IMR-90 (cell line): ENCODE measurements at regions not wholly inside any gene's neighbourhood (a gene's known extent, or its start where the extent isn't known, plus 50 kb on each side); places are given as distances from the start of the nearest gene placed in this dataset.

Source experiments
- ATAC-seq: fragments of 200-7000 bp; cut with Tn5 transposase; 2 replicates; pipeline ENCODE4 v1.9.1; 2020; ENCODE audit warnings: low read depth, mild to moderate bottlenecking, moderate library complexity
- BruUV-seq: library from RNA; stranded (reverse); fragments of 400-500 nt; replicated peaks from 2 replicates; lab custom pipeline; 2021; lab: Mats Ljungman, UMichigan
- CTCF ChIA-PET: fragments of 300-600 bp; formaldehyde crosslinking; extraction: SDS; loops from one replicate; lab custom pipeline; 2021; ENCODE audit warnings: antibody characterized with exemption; lab: Yijun Ruan, JAX
- POLR2A ChIA-PET: fragments of 300-600 bp; sonication (Branson Sonifier 250); formaldehyde crosslinking; loops from one replicate; lab custom pipeline; 2022; ENCODE audit warnings: antibody characterized with exemption; ENCODE audit not compliant: unreplicated experiment; lab: Charles Lee
- DNase-seq: peaks from one replicate; pipeline ENCODE4 v3.0.0; 2013
- H2AFZ ChIP-seq: replicated peaks from 2 replicates; pipeline ENCODE3; 2013; ENCODE audit warnings: low read length, mild to moderate bottlenecking; ENCODE audit not compliant: poor library complexity
- H2AK5ac ChIP-seq: 2 replicates; pipeline ENCODE4 v1.6.1; 2013; ENCODE audit warnings: low read depth, low read length, inconsistent platforms
- H2AK9ac ChIP-seq: replicated peaks from 2 replicates; pipeline ENCODE3; 2013; ENCODE audit warnings: mild to moderate bottlenecking, low read depth, low read length, moderate library complexity; ENCODE audit not compliant: poor library complexity
- H2BK120ac ChIP-seq: 2 replicates; pipeline ENCODE4 v1.6.1; 2013; ENCODE audit warnings: low read depth, low read length, inconsistent platforms
- H2BK15ac ChIP-seq: 3 replicates; pipeline ENCODE4 v1.6.1; 2013; ENCODE audit warnings: low read depth, low read length, inconsistent platforms
- H2BK20ac ChIP-seq: 2 replicates; pipeline ENCODE4 v1.6.1; 2013; ENCODE audit warnings: low read depth, mild to moderate bottlenecking, inconsistent platforms, low read length, moderate library complexity
- H2BK5ac ChIP-seq: 2 replicates; pipeline ENCODE4 v1.6.1; 2013; ENCODE audit warnings: mild to moderate bottlenecking, low read depth, low read length, inconsistent platforms; ENCODE audit not compliant: poor library complexity, severe bottlenecking
- H3K14ac ChIP-seq: replicated peaks from 2 replicates; pipeline ENCODE4 v1.6.1; 2013; ENCODE audit warnings: low read depth, low read length, inconsistent platforms
- H3K18ac ChIP-seq: 2 replicates; pipeline ENCODE4 v1.6.1; 2013; ENCODE audit warnings: low read depth, low read length, control low read depth
- H3K23ac ChIP-seq: 2 replicates; pipeline ENCODE4 v1.6.1; 2013; ENCODE audit warnings: low read depth, low read length, inconsistent platforms
- H3K27ac ChIP-seq: 2 replicates; pipeline ENCODE4 v1.5.1; 2013; ENCODE audit warnings: mild to moderate bottlenecking, control low read depth, low read length; ENCODE audit not compliant: insufficient read depth
- H3K27me3 ChIP-seq: 2 replicates; pipeline ENCODE4 v1.6.1; 2013; ENCODE audit warnings: low read length; ENCODE audit not compliant: control insufficient read depth, insufficient read depth
- H3K36me3 ChIP-seq: 2 replicates; pipeline ENCODE4 v1.6.1; 2013; ENCODE audit warnings: low read length, mixed read lengths; ENCODE audit not compliant: control insufficient read depth, insufficient read depth
- H3K4ac ChIP-seq: 2 replicates; pipeline ENCODE4 v1.6.1; 2013; ENCODE audit warnings: low read depth, low read length, inconsistent platforms
- H3K4me1 ChIP-seq: 2 replicates; pipeline ENCODE4 v1.6.1; 2013; ENCODE audit warnings: low read length, mixed read lengths; ENCODE audit not compliant: control insufficient read depth, insufficient read depth
- H3K4me2 ChIP-seq: 2 replicates; pipeline ENCODE4 v1.6.1; 2013; ENCODE audit warnings: low read depth, mild to moderate bottlenecking, control low read depth, low read length, moderate library complexity
- H3K4me3 ChIP-seq: 2 replicates; pipeline ENCODE4 v1.5.1; 2013; ENCODE audit warnings: low read depth, mild to moderate bottlenecking, control low read depth, low read length, moderate library complexity; ENCODE audit not compliant: insufficient read depth
- H3K56ac ChIP-seq: 2 replicates; pipeline ENCODE4 v1.6.1; 2013; ENCODE audit warnings: low read length, inconsistent platforms; ENCODE audit not compliant: insufficient read depth; ENCODE audit errors: extremely low read depth
- H3K79me1 ChIP-seq, 2 experiments: 2 replicates each; pipeline ENCODE4 v1.6.1; 2013; ENCODE audit warnings: low read length in 2 of 2, inconsistent platforms in 1 of 2, low read depth in 1 of 2
- H3K9ac ChIP-seq: 2 replicates; pipeline ENCODE4 v1.6.1; 2013; ENCODE audit warnings: low read depth, low read length, control low read depth
- H3K9me1 ChIP-seq: 2 replicates; pipeline ENCODE4 v1.6.1; 2013; ENCODE audit warnings: low read length, inconsistent platforms; ENCODE audit not compliant: insufficient read depth
- H3K9me3 ChIP-seq: 2 replicates; pipeline ENCODE4 v1.6.1; 2013; ENCODE audit warnings: low read length; ENCODE audit not compliant: control insufficient read depth, insufficient read depth
- H4K20me1 ChIP-seq: 2 replicates; pipeline ENCODE4 v1.6.1; 2013; ENCODE audit warnings: low read length, inconsistent platforms; ENCODE audit not compliant: insufficient read depth
- H4K5ac ChIP-seq: 2 replicates; pipeline ENCODE4 v1.6.1; 2013; ENCODE audit warnings: mild to moderate bottlenecking, low read depth, low read length, control low read depth
- H4K8ac ChIP-seq, 2 experiments: 2 replicates each; pipeline ENCODE4 v1.6.1; 2013; ENCODE audit warnings: low read depth in 2 of 2, low read length in 2 of 2, control low read depth in 1 of 2, inconsistent platforms in 1 of 2
- H4K91ac ChIP-seq: 2 replicates; pipeline ENCODE4 v1.6.1; 2013; ENCODE audit warnings: low read depth, low read length, inconsistent platforms; ENCODE audit not compliant: insufficient read depth
- BHLHE40 ChIP-seq: fragments of 150-350 bp; IDR thresholded peaks from 2 replicates; pipeline ENCODE4 v1.6.1; 2016; ENCODE audit warnings: mild to moderate bottlenecking, low read depth, low read length
- CEBPB ChIP-seq: IDR thresholded peaks from 2 replicates; pipeline ENCODE4 v1.6.1; 2012; ENCODE audit warnings: low read depth, low read length, improper control_type of control experiment
- FOS ChIP-seq: fragments of 150-350 bp; IDR thresholded peaks from 2 replicates; pipeline ENCODE4 v1.6.1; 2016; ENCODE audit warnings: low read depth, low read length
- MAZ ChIP-seq: IDR thresholded peaks from 2 replicates; pipeline ENCODE4 v1.6.1; 2012; ENCODE audit warnings: low read depth, mild to moderate bottlenecking, low read length, improper control_type of control experiment, moderate library complexity, borderline replicate concordance
- NFE2L2 ChIP-seq: fragments of 150-350 bp; IDR thresholded peaks from 2 replicates; pipeline ENCODE4 v1.6.1; 2016; ENCODE audit warnings: low read depth, mild to moderate bottlenecking, low read length
- POLR2A ChIP-seq: IDR thresholded peaks from 2 replicates; pipeline ENCODE4 v1.6.1; 2012; ENCODE audit warnings: mild to moderate bottlenecking, low read depth, low read length
- RAD21 ChIP-seq: IDR thresholded peaks from 2 replicates; pipeline ENCODE4 v1.6.1; 2012; ENCODE audit warnings: low read length, improper control_type of control experiment
- RCOR1 ChIP-seq: IDR thresholded peaks from 2 replicates; pipeline ENCODE4 v1.6.1; 2012; ENCODE audit warnings: mild to moderate bottlenecking, low read length, improper control_type of control experiment; ENCODE audit not compliant: insufficient replicate concordance
- RFX5 ChIP-seq: IDR thresholded peaks from 2 replicates; pipeline ENCODE4 v1.8.0; 2012; ENCODE audit warnings: low read depth, mild to moderate bottlenecking, low read length, moderate library complexity
- USF2 ChIP-seq: fragments of 150-350 bp; IDR thresholded peaks from 2 replicates; pipeline ENCODE4 v1.6.1; 2017; ENCODE audit warnings: mild to moderate bottlenecking, antibody characterized with exemption, low read length, low read depth
- WGBS, 2 experiments: methylation state at CpG; one replicate each; pipeline versions ENCODE4 v1.1.5 to v1.1.7; 2013; ENCODE audit warnings: missing lambda C conversion rate in 2 of 2; ENCODE audit not compliant: insufficient read length in 1 of 2; ENCODE audit errors: extremely low coverage in 2 of 2; 5-methylcytosine and 5-hydroxymethylcytosine counted together
- dilution Hi-C: fragments of 300-500 bp; cut with HindIII; formaldehyde crosslinking; loops from one replicate; pipeline ENCODE4 v1.14.3; 2018; ENCODE audit warnings: low sequenced_read_pairs; ENCODE audit not compliant: unreplicated experiment
- in situ Hi-C: fragments of 300-500 bp; cut with MboI; formaldehyde crosslinking; loops from 3 replicates; pipeline ENCODE4 v1.14.3; 2019; ENCODE audit warnings: low sequenced_read_pairs, inconsistent platforms, mixed read lengths
- intact Hi-C: fragments of 100-400 bp; cut with micrococcal nuclease; formaldehyde crosslinking; loops from 2 replicates; pipeline ENCODE4 v1.10.0; 2022
- TF ChIP-seq, protein P1 (sequence below): conservative IDR thresholded peaks from 2 replicates; pipeline ENCODE4 v1.5.1; 2012; ENCODE audit warnings: mild to moderate bottlenecking, low read depth, low read length, improper control_type of control experiment
- TF ChIP-seq, protein P2 (sequence below): fragments of 150-350 bp; IDR thresholded peaks from 2 replicates; pipeline ENCODE4 v1.6.1; 2016; ENCODE audit warnings: low read depth, mild to moderate bottlenecking, low read length, moderate library complexity, borderline replicate concordance

GRCh38 chr17:73743518-73744201, 99.4 kb upstream of the SDK2 start:
- Histone ChIP-seq H3K4me3 (no peak overlapping the region), H3K9me1 (no peaks in the 10 kb centered on the region), H2BK5ac (no peak overlapping the region), H3K23ac (no peak overlapping the region), H3K4ac (no peak overlapping the region), H4K8ac (no peak overlapping the region), H2AK5ac (no peak overlapping the region), H3K9ac (no peak overlapping the region), H3K14ac (no peak overlapping the region), H3K4me1 (no peaks in the 10 kb centered on the region), H3K36me3 (no peaks in the 10 kb centered on the region), H3K27ac (no peak overlapping the region), H3K27me3 (no peaks in the 10 kb centered on the region), H3K9me3 (peaks cover 37% of the 10 kb centered on the region), H2AK9ac (no peak overlapping the region), H4K91ac (no peak overlapping the region), H2BK120ac (no peak overlapping the region), H4K5ac (no peak overlapping the region), H3K4me2 (no peak overlapping the region), H3K79me1 (no peaks in the 10 kb centered on the region), H3K56ac (no peak overlapping the region), H3K18ac (no peak overlapping the region), H2BK15ac (no peak overlapping the region), H4K20me1 (no peaks in the 10 kb centered on the region), H2AFZ (no peak overlapping the region), H2BK20ac (no peak overlapping the region)
- CTCF ChIA-PET, result no interaction called here
- ATAC-seq (no peak), DNase-seq (no peak)
- no peak for TF ChIP-seq BHLHE40
- TF ChIP-seq RFX5, result no peak
- no peak for TF ChIP-seq FOS
- TF ChIP-seq, protein P1, sequence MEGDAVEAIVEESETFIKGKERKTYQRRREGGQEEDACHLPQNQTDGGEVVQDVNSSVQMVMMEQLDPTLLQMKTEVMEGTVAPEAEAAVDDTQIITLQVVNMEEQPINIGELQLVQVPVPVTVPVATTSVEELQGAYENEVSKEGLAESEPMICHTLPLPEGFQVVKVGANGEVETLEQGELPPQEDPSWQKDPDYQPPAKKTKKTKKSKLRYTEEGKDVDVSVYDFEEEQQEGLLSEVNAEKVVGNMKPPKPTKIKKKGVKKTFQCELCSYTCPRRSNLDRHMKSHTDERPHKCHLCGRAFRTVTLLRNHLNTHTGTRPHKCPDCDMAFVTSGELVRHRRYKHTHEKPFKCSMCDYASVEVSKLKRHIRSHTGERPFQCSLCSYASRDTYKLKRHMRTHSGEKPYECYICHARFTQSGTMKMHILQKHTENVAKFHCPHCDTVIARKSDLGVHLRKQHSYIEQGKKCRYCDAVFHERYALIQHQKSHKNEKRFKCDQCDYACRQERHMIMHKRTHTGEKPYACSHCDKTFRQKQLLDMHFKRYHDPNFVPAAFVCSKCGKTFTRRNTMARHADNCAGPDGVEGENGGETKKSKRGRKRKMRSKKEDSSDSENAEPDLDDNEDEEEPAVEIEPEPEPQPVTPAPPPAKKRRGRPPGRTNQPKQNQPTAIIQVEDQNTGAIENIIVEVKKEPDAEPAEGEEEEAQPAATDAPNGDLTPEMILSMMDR, result no peak
- no peak for TF ChIP-seq POLR2A
- TF ChIP-seq CEBPB, result no peak
- TF ChIP-seq NFE2L2, result no peak
- TF ChIP-seq MAZ, result no peak
- TF ChIP-seq RCOR1, result no peak
- no peak for TF ChIP-seq USF2
- TF ChIP-seq, protein P2, sequence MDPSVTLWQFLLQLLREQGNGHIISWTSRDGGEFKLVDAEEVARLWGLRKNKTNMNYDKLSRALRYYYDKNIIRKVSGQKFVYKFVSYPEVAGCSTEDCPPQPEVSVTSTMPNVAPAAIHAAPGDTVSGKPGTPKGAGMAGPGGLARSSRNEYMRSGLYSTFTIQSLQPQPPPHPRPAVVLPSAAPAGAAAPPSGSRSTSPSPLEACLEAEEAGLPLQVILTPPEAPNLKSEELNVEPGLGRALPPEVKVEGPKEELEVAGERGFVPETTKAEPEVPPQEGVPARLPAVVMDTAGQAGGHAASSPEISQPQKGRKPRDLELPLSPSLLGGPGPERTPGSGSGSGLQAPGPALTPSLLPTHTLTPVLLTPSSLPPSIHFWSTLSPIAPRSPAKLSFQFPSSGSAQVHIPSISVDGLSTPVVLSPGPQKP, result no peak
- TF ChIP-seq RAD21, result no peak
- 61% methylated on average over 6 of the region's 8 CpGs; no CpG with 5 or more reads in 1 of the 2 experiments for WGBS, 2 experiments
- no TSS peak for BruUV-seq
- dilution Hi-C loops, result no loop called here
- POLR2A ChIA-PET, result no interaction called here
- in situ Hi-C loops, result no loop called here
- intact Hi-C loops, result no loop called here
